H1 (cell line): ENCODE measurements at regions not wholly inside any gene's neighbourhood (a gene's known extent, or its start where the extent isn't known, plus 50 kb on each side); places are given as distances from the start of the nearest gene placed in this dataset.

Experiments
- CTCF ChIA-PET: fragments of 300-600 bp; sonication (Branson Sonifier 250); formaldehyde crosslinking; loops from one replicate; lab custom pipeline; 2021; ENCODE audit not compliant: partially characterized antibody; lab: Charles Lee
- POLR2A ChIA-PET: fragments of 300-600 bp; sonication (Branson Sonifier 250); formaldehyde crosslinking; loops from one replicate; lab custom pipeline; 2021; ENCODE audit warnings: inconsistent platforms; ENCODE audit not compliant: partially characterized antibody; lab: Charles Lee
- DNase-seq, 2 experiments: peaks; one replicate each; pipeline versions ENCODE4 v3.0.0 to v3.0.0-alpha.2; 2010 to 2022; ENCODE audit warnings: low spot score in 2 of 2, low read depth in 1 of 2, mixed read lengths in 1 of 2
- FAIRE-seq: peaks from 2 replicates; lab custom pipeline; 2011; peaks lifted over from hg19 to GRCh38; lab: Jason Lieb, UNC
- H2AFZ ChIP-seq: 2 replicates; pipeline ENCODE4 v1.8.1; 2012; ENCODE audit warnings: low read length, inconsistent platforms
- H2AK5ac ChIP-seq: 2 replicates; pipeline ENCODE4 v1.6.1; 2013; ENCODE audit warnings: low read depth, low read length
- H2BK120ac ChIP-seq: replicated peaks from 2 replicates; pipeline ENCODE3; 2013; ENCODE audit warnings: low read depth, low read length, inconsistent platforms
- H2BK12ac ChIP-seq: 2 replicates; pipeline ENCODE4 v1.6.1; 2013; ENCODE audit warnings: low read depth, low read length
- H2BK15ac ChIP-seq: 2 replicates; pipeline ENCODE4 v1.6.1; 2013; ENCODE audit warnings: low read length
- H2BK20ac ChIP-seq: 2 replicates; pipeline ENCODE4 v1.6.1; 2013; ENCODE audit warnings: low read length
- H2BK5ac ChIP-seq: 2 replicates; pipeline ENCODE4 v1.6.1; 2013; ENCODE audit warnings: low read depth, low read length
- H3K14ac ChIP-seq: 2 replicates; pipeline ENCODE4 v1.6.1; 2013; ENCODE audit warnings: inconsistent platforms; ENCODE audit not compliant: insufficient read length
- H3K18ac ChIP-seq: 2 replicates; pipeline ENCODE4 v1.6.1; 2013; ENCODE audit warnings: low read length; ENCODE audit errors: extremely low read depth
- H3K23ac ChIP-seq: 2 replicates; pipeline ENCODE4 v1.6.1; 2013; ENCODE audit warnings: inconsistent platforms; ENCODE audit not compliant: insufficient read length
- H3K23me2 ChIP-seq: 2 replicates; pipeline ENCODE4 v1.6.1; 2013; ENCODE audit warnings: low read depth, low read length
- H3K27ac ChIP-seq: 2 replicates; pipeline ENCODE4 v1.6.1; 2011; ENCODE audit warnings: low read depth, low read length, inconsistent platforms
- H3K27me3 ChIP-seq, 4 experiments: replicated peaks in 1 of 4; 1 replicate in 1 of 4; 2 replicates in 3 of 4; pipeline versions ENCODE4 v1.6.1 to v1.8.1; 2011 to 2013; ENCODE audit warnings: low read length in 3 of 4, mild to moderate bottlenecking in 3 of 4, inconsistent platforms in 2 of 4, mixed read lengths in 2 of 4, moderate library complexity in 1 of 4; ENCODE audit not compliant: control insufficient read depth in 3 of 4, insufficient read depth in 3 of 4; ENCODE audit errors: extremely low read depth in 1 of 4
- H3K36me3 ChIP-seq, 4 experiments: 2 replicates each; pipeline versions ENCODE4 v1.6.1 to v1.8.1; 2011 to 2013; ENCODE audit warnings: mild to moderate bottlenecking in 4 of 4, low read length in 3 of 4, moderate library complexity in 2 of 4, control low read depth in 1 of 4, inconsistent platforms in 1 of 4; ENCODE audit not compliant: insufficient read depth in 4 of 4, control insufficient read depth in 2 of 4
- H3K4ac ChIP-seq: replicated peaks from 2 replicates; pipeline ENCODE3; 2013; ENCODE audit warnings: low read length, low read depth, mixed read lengths, inconsistent platforms; ENCODE audit not compliant: insufficient read length
- H3K4me1 ChIP-seq, 4 experiments: replicated peaks in 1 of 4; 1 replicate in 1 of 4; 2 replicates in 3 of 4; pipeline versions ENCODE4 v1.6.1 to v1.8.1; 2011 to 2013; ENCODE audit warnings: low read length in 3 of 4, inconsistent platforms in 2 of 4, mixed read lengths in 1 of 4; ENCODE audit not compliant: insufficient read depth in 4 of 4, control insufficient read depth in 3 of 4
- H3K4me2 ChIP-seq, 2 experiments: 2 replicates each; pipeline versions ENCODE4 v1.6.1 to v1.8.1; 2011 to 2013; ENCODE audit warnings: low read depth in 2 of 2, low read length in 2 of 2, control low read depth in 1 of 2, inconsistent platforms in 1 of 2, mild to moderate bottlenecking in 1 of 2; ENCODE audit not compliant: insufficient read depth in 1 of 2
- H3K4me3 ChIP-seq, 4 experiments: fragments of 200-600, 300-600 bp in 1 of 4; sonication (generic), shearing (Covaris generic), sonication (Bioruptor Twin) in 1 of 4; 2 replicates each; pipeline versions ENCODE4 v1.5.1 to v1.8.1; 2011 to 2016; ENCODE audit warnings: low read length in 4 of 4, low read depth in 3 of 4, control low read depth in 2 of 4, inconsistent platforms in 2 of 4, mild to moderate bottlenecking in 2 of 4, mixed read lengths in 1 of 4, moderate library complexity in 1 of 4; ENCODE audit not compliant: insufficient read depth in 2 of 4; ENCODE audit errors: extremely low read depth in 1 of 4
- H3K56ac ChIP-seq: replicated peaks from 2 replicates; pipeline ENCODE3; 2013; ENCODE audit warnings: low read depth, mild to moderate bottlenecking, mixed read lengths, low read length, inconsistent platforms; ENCODE audit not compliant: insufficient read length
- H3K79me1 ChIP-seq: 2 replicates; pipeline ENCODE4 v1.6.1; 2013; ENCODE audit warnings: low read depth, low read length, control low read depth
- H3K79me2 ChIP-seq, 2 experiments: 2 replicates each; pipeline versions ENCODE4 v1.6.1 to v1.8.1; 2012 to 2013; ENCODE audit warnings: low read length in 2 of 2, mild to moderate bottlenecking in 2 of 2, inconsistent platforms in 1 of 2; ENCODE audit not compliant: insufficient read depth in 2 of 2, control insufficient read depth in 1 of 2
- H3K9ac ChIP-seq, 4 experiments: replicated peaks in 1 of 4; 1 replicate in 1 of 4; 2 replicates in 3 of 4; pipeline versions ENCODE4 v1.6.1 to v1.8.1; 2011 to 2013; ENCODE audit warnings: low read depth in 3 of 4, low read length in 3 of 4, control low read depth in 2 of 4, mild to moderate bottlenecking in 2 of 4, moderate library complexity in 2 of 4, inconsistent platforms in 1 of 4; ENCODE audit errors: extremely low read depth in 1 of 4
- H3K9me3 ChIP-seq, 2 experiments: 2 replicates each; pipeline versions ENCODE4 v1.6.1 to v1.8.1; 2012 to 2013; ENCODE audit warnings: mild to moderate bottlenecking in 2 of 2, moderate library complexity in 2 of 2, control low read depth in 1 of 2, inconsistent platforms in 1 of 2, low read depth in 1 of 2, low read length in 1 of 2, mixed read lengths in 1 of 2; ENCODE audit not compliant: insufficient read depth in 2 of 2
- H4K20me1 ChIP-seq, 2 experiments: replicated peaks in 1 of 2; 2 replicates each; pipeline versions ENCODE3 to v1.8.1; 2011 to 2013; ENCODE audit warnings: inconsistent platforms in 2 of 2, low read length in 2 of 2, mild to moderate bottlenecking in 1 of 2; ENCODE audit not compliant: insufficient read depth in 2 of 2, control insufficient read depth in 1 of 2
- H4K5ac ChIP-seq: 2 replicates; pipeline ENCODE4 v1.6.1; 2013; ENCODE audit warnings: low read length, low read depth, mixed read lengths, inconsistent platforms; ENCODE audit not compliant: insufficient read length
- H4K8ac ChIP-seq: 2 replicates; pipeline ENCODE4 v1.8.0; 2013; ENCODE audit warnings: mild to moderate bottlenecking, moderate library complexity, low read length, inconsistent platforms; ENCODE audit not compliant: insufficient read depth; ENCODE audit errors: extremely low read depth
- H4K91ac ChIP-seq: replicated peaks from 2 replicates; pipeline ENCODE3; 2013; ENCODE audit warnings: low read length, mixed read lengths, inconsistent platforms; ENCODE audit not compliant: insufficient read length
- BRCA1 ChIP-seq: IDR thresholded peaks from 2 replicates; pipeline ENCODE4 v1.6.1; 2012; ENCODE audit warnings: low read depth, low read length, improper control_type of control experiment
- CREB1 ChIP-seq: IDR thresholded peaks from 2 replicates; pipeline ENCODE4 v1.6.1; 2012; ENCODE audit warnings: inconsistent platforms
- FOSL1 ChIP-seq: IDR thresholded peaks from 2 replicates; pipeline ENCODE4 v1.6.1; 2011; ENCODE audit warnings: mild to moderate bottlenecking, low read depth, low read length, moderate library complexity; ENCODE audit not compliant: insufficient read depth
- PHF8 ChIP-seq: fragments of 200-600 bp; sonication (generic); conservative IDR thresholded peaks from 2 replicates; pipeline ENCODE4 v1.7.1; 2012; ENCODE audit warnings: low read depth, mild to moderate bottlenecking, inconsistent platforms, low read length, moderate library complexity
- RBBP5 ChIP-seq: IDR thresholded peaks from 2 replicates; pipeline ENCODE4 v1.7.1; 2012; ENCODE audit warnings: low read depth, mild to moderate bottlenecking, inconsistent platforms, low read length, moderate library complexity, borderline replicate concordance
- SIX5 ChIP-seq: IDR thresholded peaks from 2 replicates; pipeline ENCODE4 v1.6.1; 2011; ENCODE audit warnings: mild to moderate bottlenecking, low read depth, low read length
- TAF1 ChIP-seq: IDR thresholded peaks from 2 replicates; pipeline ENCODE4 v1.6.1; 2011; ENCODE audit warnings: mild to moderate bottlenecking, low read depth, low read length
- TF ChIP-seq, protein P1 (sequence below): IDR thresholded peaks from 2 replicates; pipeline ENCODE4 v1.6.1; 2012; ENCODE audit warnings: inconsistent platforms

DNA sequence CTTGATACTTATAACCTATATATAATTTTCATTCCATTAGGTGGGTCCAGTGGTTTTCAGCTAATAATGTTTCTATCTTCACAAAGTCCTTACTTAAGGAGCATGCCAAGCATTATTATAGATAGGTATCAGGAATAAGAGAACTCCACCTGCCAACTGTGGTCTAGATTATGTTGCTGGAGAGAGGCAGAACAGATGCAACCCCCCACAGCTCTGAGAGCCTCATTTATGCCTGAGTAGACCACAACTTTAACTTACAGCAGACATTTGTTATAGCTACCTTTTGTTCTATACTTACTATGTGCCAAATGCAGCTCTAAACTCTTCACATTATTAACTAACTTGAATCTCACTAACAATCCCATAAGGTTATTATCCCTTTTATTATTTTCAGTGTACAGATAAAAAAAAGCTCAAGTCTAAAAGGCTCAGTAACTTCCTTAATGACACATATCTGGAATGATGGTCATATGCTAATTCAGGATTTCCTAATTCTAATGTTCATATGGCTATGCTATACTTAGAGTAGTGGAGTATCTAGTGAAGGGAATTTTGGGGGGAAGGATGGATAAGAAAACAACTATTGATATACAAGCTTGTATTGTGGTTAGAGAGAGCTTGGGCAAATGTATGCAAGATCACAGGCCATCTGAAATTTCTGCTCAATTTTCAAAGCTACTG lies 119.1 kb upstream of the RND3 start:
- H2BK15ac ChIP-seq = no peak overlapping the region
- DNase-seq = no peak
- CTCF ChIA-PET = interaction anchor here (1.1 to 1.5 kb wide), 3 partner anchors 13 to 632 kb away, joined by 3 read pairs; no protein-coding TSS in a partner anchor
- H3K9ac ChIP-seq = no peak overlapping the region
- H3K4me1 ChIP-seq = peaks cover 0 to 3% (median under 1%) of the 10 kb centered on the region in 4 experiments; a peak in 2 of 7 replicates
- no peak overlapping the region for H3K27ac ChIP-seq
- H2BK120ac ChIP-seq = no peak overlapping the region
- FAIRE-seq = no peak
- no peak overlapping the region for H3K4ac ChIP-seq
- H3K23ac ChIP-seq = no peak overlapping the region
- no peaks in the 10 kb centered on the region for H4K20me1 ChIP-seq
- no peak overlapping the region for H2BK12ac ChIP-seq
- H3K14ac ChIP-seq = no peak overlapping the region
- H2AFZ ChIP-seq = no peak overlapping the region
- H4K8ac ChIP-seq = no peak overlapping the region
- POLR2A ChIA-PET = no interaction called here
- no peaks in the 10 kb centered on the region for H3K27me3 ChIP-seq
- no peak overlapping the region for H3K4me2 ChIP-seq
- H2BK20ac ChIP-seq = no peak overlapping the region
- no peaks in the 10 kb centered on the region for H3K79me1 ChIP-seq
- no peak overlapping the region for H4K91ac ChIP-seq
- H3K56ac ChIP-seq = no peak overlapping the region
- H4K5ac ChIP-seq = no peak overlapping the region
- no peak overlapping the region for H2AK5ac ChIP-seq
- H3K4me3 ChIP-seq = no peak overlapping the region
- H3K79me2 ChIP-seq = no peaks in the 10 kb centered on the region
- no peaks in the 10 kb centered on the region for H3K9me3 ChIP-seq
- no peaks in the 10 kb centered on the region for H3K23me2 ChIP-seq
- H2BK5ac ChIP-seq = no peak overlapping the region
- no peaks in the 10 kb centered on the region for H3K36me3 ChIP-seq
- H3K18ac ChIP-seq = no peak overlapping the region
- TF ChIP-seq PHF8 (no peak), TAF1 (no peak), SIX5 (no peak), BRCA1 (no peak), CREB1 (no peak), FOSL1 (no peak), RBBP5 (no peak)
- TF ChIP-seq, protein P1, sequence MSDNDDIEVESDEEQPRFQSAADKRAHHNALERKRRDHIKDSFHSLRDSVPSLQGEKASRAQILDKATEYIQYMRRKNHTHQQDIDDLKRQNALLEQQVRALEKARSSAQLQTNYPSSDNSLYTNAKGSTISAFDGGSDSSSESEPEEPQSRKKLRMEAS = no peak
